ENCODE measurements at regions not wholly inside any gene's neighbourhood (a gene's known extent, or its start where the extent isn't known, plus 50 kb on each side); places are given as distances from the start of the nearest gene placed in this dataset.

DNA sequence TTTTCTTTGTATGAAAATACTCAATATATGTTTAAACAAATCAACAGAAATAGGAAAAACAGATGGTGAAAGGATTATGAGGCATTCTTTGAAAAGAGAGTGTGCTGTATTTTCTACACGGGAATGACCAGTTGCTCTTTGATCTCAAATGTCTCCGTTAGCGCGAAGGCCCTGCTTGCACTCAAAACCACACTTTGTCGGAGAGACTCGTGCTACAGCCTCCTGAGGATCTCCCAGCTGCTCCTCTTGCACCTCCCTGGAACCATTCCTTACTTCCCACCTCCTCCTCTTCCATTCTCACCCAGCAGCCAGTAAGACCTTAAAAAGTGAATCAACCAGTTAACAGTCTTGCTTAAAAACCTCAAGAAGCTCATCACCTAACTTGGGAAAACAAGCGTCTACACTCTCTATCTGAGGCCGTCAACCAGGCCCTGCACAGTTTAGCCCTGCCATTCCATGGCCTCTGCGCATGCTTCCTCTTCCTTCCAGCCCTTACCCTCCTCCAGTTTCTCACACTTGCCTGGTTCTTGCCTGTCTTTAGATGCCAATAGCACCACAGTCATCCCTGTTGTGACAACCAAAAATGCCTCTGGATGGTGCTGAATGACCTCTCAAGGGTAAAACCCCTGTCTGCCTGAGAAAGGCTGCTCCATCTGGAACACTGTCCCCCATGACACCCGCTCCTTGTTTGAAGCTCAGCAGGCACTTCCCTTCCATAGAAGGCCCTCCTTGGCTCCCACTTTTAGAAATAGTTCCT is 594.7 kb upstream of the WWC1 start:
- ChIA-PET CTCF (interaction anchor here (1.5 to 1.8 kb wide), 2 partner anchors 14 to 25 kb away, joined by 3 to 4 read pairs; no protein-coding TSS in a partner anchor), POLR2A (no interaction called here)
- TF ChIP-seq CTCF (IDR thresholded peaks at IDR 0.05; ENCODE audit: control extremely low read depth, extremely low read depth, low read depth, missing control alignments): no peak
- DNase-seq (ENCODE audit: extremely low spot score): no peak

DNA sequence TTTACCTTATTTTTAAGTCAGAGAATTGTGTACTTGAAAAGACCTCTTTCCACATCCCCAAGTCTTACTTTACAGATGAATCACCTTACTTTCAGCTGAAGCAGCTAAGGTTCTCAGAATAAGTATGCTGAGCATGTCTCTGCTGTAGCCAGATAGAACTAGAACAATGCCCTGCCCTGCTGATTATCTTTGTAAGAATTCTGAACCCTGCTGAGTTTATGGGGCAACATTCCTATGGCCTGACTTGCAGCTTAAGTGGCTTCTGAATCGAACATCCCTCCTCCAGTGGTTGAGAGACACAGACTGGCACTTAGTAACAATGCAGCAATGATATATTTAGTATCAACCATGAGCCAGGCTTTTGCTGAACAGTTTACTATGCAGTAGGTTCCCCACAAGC is 592.0 kb upstream of the WWC1 start:
- no peak for DNase-seq (ENCODE audit: extremely low spot score)
- CTCF ChIA-PET: interaction anchor here (1.0 kb wide), 1 partner anchor 20 kb away, joined by 3 read pairs; no protein-coding TSS in a partner anchor
- POLR2A ChIA-PET: no interaction called here
- TF ChIP-seq CTCF (IDR thresholded peaks at IDR 0.05; ENCODE audit: control extremely low read depth, extremely low read depth, low read depth, missing control alignments): no peak

- TF ChIP-seq CTCF (IDR thresholded peaks at IDR 0.05; ENCODE audit: control extremely low read depth, extremely low read depth, low read depth, missing control alignments): no peak
- ChIA-PET POLR2A (no interaction called here), CTCF (no interaction called here)
- DNase-seq (ENCODE audit: extremely low spot score): no peak
These were observed 590.4 kb upstream of the WWC1 start for GRCh38 chr5:167701051-167701450.

DNA sequence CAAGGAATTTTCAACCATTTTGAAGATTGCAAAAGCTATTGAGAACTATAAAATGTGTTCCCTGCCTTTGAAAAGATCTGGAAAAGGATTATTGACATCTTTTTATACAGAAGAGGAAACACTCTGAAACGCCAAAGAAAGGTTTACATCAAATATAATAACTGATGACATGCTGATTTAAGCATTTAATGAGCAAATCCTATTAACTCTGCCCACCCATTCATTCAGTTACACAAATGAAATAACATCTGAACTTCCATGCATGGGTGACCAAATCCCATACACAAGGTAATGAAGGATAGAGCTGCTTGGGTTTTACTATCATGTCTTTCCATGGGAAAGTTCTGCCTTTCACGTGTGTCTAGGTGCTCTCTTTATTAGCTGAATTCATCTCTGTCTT is 589.4 kb upstream of the WWC1 start:
- POLR2A ChIA-PET: no interaction called here
- DNase-seq (ENCODE audit: extremely low spot score): no peak
- TF ChIP-seq CTCF (IDR thresholded peaks at IDR 0.05; ENCODE audit: control extremely low read depth, extremely low read depth, low read depth, missing control alignments): no peak
- CTCF ChIA-PET: no interaction called here

- ChIA-PET CTCF (no interaction called here), POLR2A (no interaction called here)
- no peak for DNase-seq (ENCODE audit: extremely low spot score)
- TF ChIP-seq CTCF (IDR thresholded peaks at IDR 0.05; ENCODE audit: control extremely low read depth, extremely low read depth, low read depth, missing control alignments): no peak
These were observed 583.0 kb upstream of the WWC1 start for GRCh38 chr5:167708449-167708848.

GRCh38 chr5:167709625-167710024 is 581.8 kb upstream of the WWC1 start:
- DNase-seq (ENCODE audit: extremely low spot score): no peak

More at GRCh38 chr5:167709625-167710024, 581.8 kb upstream of the WWC1 start:
- POLR2A ChIA-PET: no interaction called here
- no peak for TF ChIP-seq CTCF (IDR thresholded peaks at IDR 0.05; ENCODE audit: control extremely low read depth, extremely low read depth, low read depth, missing control alignments)
- CTCF ChIA-PET: interaction anchor here (0.8 kb wide), 1 partner anchor 14 kb away, joined by 4 read pairs; no protein-coding TSS in a partner anchor

Data from GM10248 (cell line).